Left ventricle myocardium inferior (tissue), 1 donor: ENCODE measurements at regions not wholly inside any gene's neighbourhood (a gene's known extent, or its start where the extent isn't known, plus 50 kb on each side); places are given as distances from the start of the nearest gene placed in this dataset.
A peak's percentile ranks its signal among the peaks of the same experiment; 100 is the strongest.

Source experiments
- DNase-seq: peaks from one replicate; pipeline ENCODE4 v3.0.0-alpha.2; 2020
- H3K27ac ChIP-seq: fragments of 200-600 bp; replicated peaks from 2 replicates; pipeline ENCODE4 v1.8.0; 2021
- H3K27me3 ChIP-seq: fragments of 200-600 bp; 2 replicates; pipeline ENCODE4 v1.8.0; 2021; ENCODE audit warnings: low read depth
- H3K36me3 ChIP-seq: fragments of 200-600 bp; 2 replicates; pipeline ENCODE4 v1.8.0; 2021
- H3K4me1 ChIP-seq: fragments of 200-600 bp; 2 replicates; pipeline ENCODE4 v1.8.0; 2021
- H3K4me3 ChIP-seq: fragments of 200-600 bp; 2 replicates; pipeline ENCODE4 v1.8.0; 2021; ENCODE audit warnings: mild to moderate bottlenecking, moderate library complexity
- H3K9me3 ChIP-seq: fragments of 200-600 bp; replicated peaks from 2 replicates; pipeline ENCODE4 v1.8.0; 2021
- CTCF ChIP-seq: fragments of 200-600 bp; IDR thresholded peaks from 2 replicates; pipeline ENCODE4 v1.8.0; 2021; ENCODE audit warnings: antibody characterized with exemption, mild to moderate bottlenecking, borderline replicate concordance
- intact Hi-C: fragments of 100-400 bp; cut with micrococcal nuclease; formaldehyde crosslinking; loops from one replicate; pipeline ENCODE4 v1.11.0; 2022
- donor health status: DM: no; HTN: yes; CAD: no; lungs with severe emphysema.

GRCh38 chr1:175870217-175870616, 126.8 kb upstream of the TNR start:
- Histone ChIP-seq H3K27me3 (no peaks in the 10 kb centered on the region), H3K9me3 (no peaks in the 10 kb centered on the region), H3K36me3 (no peaks in the 10 kb centered on the region), H3K4me1 (peaks cover 10% of the 10 kb centered on the region), H3K4me3 (no peak overlapping the region), H3K27ac (no peak overlapping the region)
- intact Hi-C loops = no loop called here
- DNase-seq = peak; percentile 23
- TF ChIP-seq CTCF = no peak

GRCh38 chr1:175866776-175867175, 123.4 kb upstream of the TNR start:
- intact Hi-C loops = no loop called here
- Histone ChIP-seq H3K4me1 (peaks cover 6% of the 10 kb centered on the region), H3K4me3 (no peak overlapping the region), H3K9me3 (no peaks in the 10 kb centered on the region), H3K27ac (no peak overlapping the region), H3K36me3 (no peaks in the 10 kb centered on the region), H3K27me3 (no peaks in the 10 kb centered on the region)
- no peak for DNase-seq
- no peak for TF ChIP-seq CTCF

GRCh38 chr1:175865041-175865766, 121.8 kb upstream of the TNR start:
- TF ChIP-seq CTCF = no peak
- no peaks in the 10 kb centered on the region for H3K9me3 ChIP-seq
- no peaks in the 10 kb centered on the region for H3K36me3 ChIP-seq
- no peak overlapping the region for H3K27ac ChIP-seq
- intact Hi-C loops = no loop called here
- no peak for DNase-seq
- no peak overlapping the region for H3K4me3 ChIP-seq
- H3K27me3 ChIP-seq = no peaks in the 10 kb centered on the region
- no peaks in the 10 kb centered on the region for H3K4me1 ChIP-seq

- Histone ChIP-seq H3K36me3 (no peaks in the 10 kb centered on the region), H3K4me3 (no peak overlapping the region), H3K9me3 (no peaks in the 10 kb centered on the region), H3K27ac (no peak overlapping the region), H3K27me3 (no peaks in the 10 kb centered on the region), H3K4me1 (no peaks in the 10 kb centered on the region)
- intact Hi-C loops = no loop called here
- TF ChIP-seq CTCF = no peak
- DNase-seq = no peak
These were observed 121.2 kb upstream of the TNR start for GRCh38 chr1:175864625-175865024.

GRCh38 chr1:175864183-175864582, 120.8 kb upstream of the TNR start:
- no peak for TF ChIP-seq CTCF
- Histone ChIP-seq H3K27me3 (no peaks in the 10 kb centered on the region), H3K4me1 (no peaks in the 10 kb centered on the region), H3K9me3 (no peaks in the 10 kb centered on the region), H3K27ac (no peak overlapping the region), H3K36me3 (no peaks in the 10 kb centered on the region), H3K4me3 (no peak overlapping the region)
- intact Hi-C loops = no loop called here
- DNase-seq = no peak
